H1 (cell line): ENCODE measurements at regions not wholly inside any gene's neighbourhood (a gene's known extent, or its start where the extent isn't known, plus 50 kb on each side); places are given as distances from the start of the nearest gene placed in this dataset.

Experiments
- EP300 ChIP-seq, 2 experiments: IDR thresholded peaks; 1 replicate in 1 of 2; 2 replicates in 1 of 2; pipeline ENCODE4 v1.6.1; 2011 to 2012; ENCODE audit warnings: low read depth in 2 of 2, low read length in 2 of 2, mild to moderate bottlenecking in 2 of 2, borderline replicate concordance in 1 of 2, inconsistent platforms in 1 of 2, moderate library complexity in 1 of 2
- HDAC2 ChIP-seq, 2 experiments: fragments of 300-600 bp in 1 of 2; sonication (generic) in 1 of 2; IDR thresholded peaks; 2 replicates each; pipeline ENCODE4 v1.6.1; 2011 to 2012; ENCODE audit warnings: low read depth in 2 of 2, low read length in 2 of 2, mild to moderate bottlenecking in 2 of 2, moderate library complexity in 2 of 2, borderline replicate concordance in 1 of 2, inconsistent platforms in 1 of 2
- RNF2 ChIP-seq: fragments of 200-900, 300-1000 bp; sonication (generic); IDR thresholded peaks from 2 replicates; pipeline ENCODE4 v1.7.1; 2016; ENCODE audit warnings: borderline replicate concordance, low read depth, mild to moderate bottlenecking, antibody characterized with exemption, low read length; ENCODE audit not compliant: poor library complexity, severe bottlenecking; ENCODE audit errors: missing control alignments
- SAP30 ChIP-seq: fragments of 300-600 bp; sonication (generic); IDR thresholded peaks from 2 replicates; pipeline ENCODE4 v1.7.1; 2012; ENCODE audit warnings: low read length, moderate library complexity, mild to moderate bottlenecking, inconsistent platforms; ENCODE audit not compliant: insufficient read depth, insufficient replicate concordance
- TF ChIP-seq, protein P1 (sequence below): fragments of 300-600 bp; sonication (generic); IDR thresholded peaks from 2 replicates; pipeline ENCODE4 v1.7.1; 2012; ENCODE audit warnings: low read length, moderate library complexity, mild to moderate bottlenecking, inconsistent platforms; ENCODE audit not compliant: insufficient replicate concordance

DNA sequence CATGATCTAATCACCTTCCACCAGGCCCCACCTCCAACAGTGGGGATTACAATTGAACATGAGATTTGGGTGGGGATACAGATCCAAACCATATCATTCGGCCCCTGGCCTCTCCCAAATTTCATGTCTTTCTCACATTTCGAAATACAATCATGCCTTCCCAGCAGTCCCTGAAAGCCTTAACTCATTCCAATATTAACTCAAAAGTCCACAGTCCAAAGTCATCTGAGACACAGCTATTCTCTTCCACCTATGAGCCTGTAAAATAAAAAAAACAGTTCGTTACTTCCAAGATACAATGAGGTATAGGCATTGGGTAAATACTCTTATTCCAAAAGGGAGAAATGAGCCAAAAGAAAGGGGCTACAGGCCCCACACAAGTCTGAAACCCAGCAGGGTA, 222.6 kb downstream of the SOD2 start (continued):
- TF ChIP-seq, protein P1, sequence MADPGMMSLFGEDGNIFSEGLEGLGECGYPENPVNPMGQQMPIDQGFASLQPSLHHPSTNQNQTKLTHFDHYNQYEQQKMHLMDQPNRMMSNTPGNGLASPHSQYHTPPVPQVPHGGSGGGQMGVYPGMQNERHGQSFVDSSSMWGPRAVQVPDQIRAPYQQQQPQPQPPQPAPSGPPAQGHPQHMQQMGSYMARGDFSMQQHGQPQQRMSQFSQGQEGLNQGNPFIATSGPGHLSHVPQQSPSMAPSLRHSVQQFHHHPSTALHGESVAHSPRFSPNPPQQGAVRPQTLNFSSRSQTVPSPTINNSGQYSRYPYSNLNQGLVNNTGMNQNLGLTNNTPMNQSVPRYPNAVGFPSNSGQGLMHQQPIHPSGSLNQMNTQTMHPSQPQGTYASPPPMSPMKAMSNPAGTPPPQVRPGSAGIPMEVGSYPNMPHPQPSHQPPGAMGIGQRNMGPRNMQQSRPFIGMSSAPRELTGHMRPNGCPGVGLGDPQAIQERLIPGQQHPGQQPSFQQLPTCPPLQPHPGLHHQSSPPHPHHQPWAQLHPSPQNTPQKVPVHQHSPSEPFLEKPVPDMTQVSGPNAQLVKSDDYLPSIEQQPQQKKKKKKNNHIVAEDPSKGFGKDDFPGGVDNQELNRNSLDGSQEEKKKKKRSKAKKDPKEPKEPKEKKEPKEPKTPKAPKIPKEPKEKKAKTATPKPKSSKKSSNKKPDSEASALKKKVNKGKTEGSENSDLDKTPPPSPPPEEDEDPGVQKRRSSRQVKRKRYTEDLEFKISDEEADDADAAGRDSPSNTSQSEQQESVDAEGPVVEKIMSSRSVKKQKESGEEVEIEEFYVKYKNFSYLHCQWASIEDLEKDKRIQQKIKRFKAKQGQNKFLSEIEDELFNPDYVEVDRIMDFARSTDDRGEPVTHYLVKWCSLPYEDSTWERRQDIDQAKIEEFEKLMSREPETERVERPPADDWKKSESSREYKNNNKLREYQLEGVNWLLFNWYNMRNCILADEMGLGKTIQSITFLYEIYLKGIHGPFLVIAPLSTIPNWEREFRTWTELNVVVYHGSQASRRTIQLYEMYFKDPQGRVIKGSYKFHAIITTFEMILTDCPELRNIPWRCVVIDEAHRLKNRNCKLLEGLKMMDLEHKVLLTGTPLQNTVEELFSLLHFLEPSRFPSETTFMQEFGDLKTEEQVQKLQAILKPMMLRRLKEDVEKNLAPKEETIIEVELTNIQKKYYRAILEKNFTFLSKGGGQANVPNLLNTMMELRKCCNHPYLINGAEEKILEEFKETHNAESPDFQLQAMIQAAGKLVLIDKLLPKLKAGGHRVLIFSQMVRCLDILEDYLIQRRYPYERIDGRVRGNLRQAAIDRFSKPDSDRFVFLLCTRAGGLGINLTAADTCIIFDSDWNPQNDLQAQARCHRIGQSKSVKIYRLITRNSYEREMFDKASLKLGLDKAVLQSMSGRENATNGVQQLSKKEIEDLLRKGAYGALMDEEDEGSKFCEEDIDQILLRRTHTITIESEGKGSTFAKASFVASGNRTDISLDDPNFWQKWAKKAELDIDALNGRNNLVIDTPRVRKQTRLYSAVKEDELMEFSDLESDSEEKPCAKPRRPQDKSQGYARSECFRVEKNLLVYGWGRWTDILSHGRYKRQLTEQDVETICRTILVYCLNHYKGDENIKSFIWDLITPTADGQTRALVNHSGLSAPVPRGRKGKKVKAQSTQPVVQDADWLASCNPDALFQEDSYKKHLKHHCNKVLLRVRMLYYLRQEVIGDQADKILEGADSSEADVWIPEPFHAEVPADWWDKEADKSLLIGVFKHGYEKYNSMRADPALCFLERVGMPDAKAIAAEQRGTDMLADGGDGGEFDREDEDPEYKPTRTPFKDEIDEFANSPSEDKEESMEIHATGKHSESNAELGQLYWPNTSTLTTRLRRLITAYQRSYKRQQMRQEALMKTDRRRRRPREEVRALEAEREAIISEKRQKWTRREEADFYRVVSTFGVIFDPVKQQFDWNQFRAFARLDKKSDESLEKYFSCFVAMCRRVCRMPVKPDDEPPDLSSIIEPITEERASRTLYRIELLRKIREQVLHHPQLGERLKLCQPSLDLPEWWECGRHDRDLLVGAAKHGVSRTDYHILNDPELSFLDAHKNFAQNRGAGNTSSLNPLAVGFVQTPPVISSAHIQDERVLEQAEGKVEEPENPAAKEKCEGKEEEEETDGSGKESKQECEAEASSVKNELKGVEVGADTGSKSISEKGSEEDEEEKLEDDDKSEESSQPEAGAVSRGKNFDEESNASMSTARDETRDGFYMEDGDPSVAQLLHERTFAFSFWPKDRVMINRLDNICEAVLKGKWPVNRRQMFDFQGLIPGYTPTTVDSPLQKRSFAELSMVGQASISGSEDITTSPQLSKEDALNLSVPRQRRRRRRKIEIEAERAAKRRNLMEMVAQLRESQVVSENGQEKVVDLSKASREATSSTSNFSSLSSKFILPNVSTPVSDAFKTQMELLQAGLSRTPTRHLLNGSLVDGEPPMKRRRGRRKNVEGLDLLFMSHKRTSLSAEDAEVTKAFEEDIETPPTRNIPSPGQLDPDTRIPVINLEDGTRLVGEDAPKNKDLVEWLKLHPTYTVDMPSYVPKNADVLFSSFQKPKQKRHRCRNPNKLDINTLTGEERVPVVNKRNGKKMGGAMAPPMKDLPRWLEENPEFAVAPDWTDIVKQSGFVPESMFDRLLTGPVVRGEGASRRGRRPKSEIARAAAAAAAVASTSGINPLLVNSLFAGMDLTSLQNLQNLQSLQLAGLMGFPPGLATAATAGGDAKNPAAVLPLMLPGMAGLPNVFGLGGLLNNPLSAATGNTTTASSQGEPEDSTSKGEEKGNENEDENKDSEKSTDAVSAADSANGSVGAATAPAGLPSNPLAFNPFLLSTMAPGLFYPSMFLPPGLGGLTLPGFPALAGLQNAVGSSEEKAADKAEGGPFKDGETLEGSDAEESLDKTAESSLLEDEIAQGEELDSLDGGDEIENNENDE = no peak
- TF ChIP-seq HDAC2 (IDR thresholded peaks at IDR 0.05; ENCODE audit: borderline replicate concordance in 1 of 2, low read depth in 2 of 2, low read length in 2 of 2) = no peak
- TF ChIP-seq RNF2 = no peak
- no peak for TF ChIP-seq EP300 (IDR thresholded peaks at IDR 0.05; ENCODE audit: borderline replicate concordance in 1 of 2, low read depth in 2 of 2, low read length in 2 of 2)
- no peak for TF ChIP-seq SAP30
